ENCODE measurements at regions not wholly inside any gene's neighbourhood (a gene's known extent, or its start where the extent isn't known, plus 50 kb on each side); places are given as distances from the start of the nearest gene placed in this dataset.

GRCh38 chr1:238060061-238060460 lies 169.3 kb upstream of the ZP4 start:
- 63 to 78% methylated on average over 1 to 2 of the region's 2 CpGs for WGBS, 2 donors (ENCODE audit: low coverage in 1 of 2)
- ATAC-seq, result no peak
- Histone ChIP-seq H3K4me3 (no peak overlapping the region), H3K27me3 (no peaks in the 10 kb centered on the region), H3K9me3 (no peaks in the 10 kb centered on the region), H3K4me1 (no peaks in the 10 kb centered on the region), H3K27ac (no peak overlapping the region), H3K36me3 (no peaks in the 10 kb centered on the region)
- TF ChIP-seq CTCF (IDR thresholded peaks at IDR 0.05), result no peak
- no peak for TF ChIP-seq POLR2AphosphoS5 (IDR thresholded peaks at IDR 0.05)
- no peak for TF ChIP-seq EP300 (IDR thresholded peaks at IDR 0.05)

GRCh38 chr1:238052496-238053266 lies 162.0 kb upstream of the ZP4 start:
- H3K27ac ChIP-seq, result no peak overlapping the region
- no peak overlapping the region for H3K4me3 ChIP-seq
- WGBS, 2 donors (ENCODE audit: low coverage in 1 of 2), result 63 to 88% methylated on average over 4 of the region's 4 CpGs
- no peaks in the 10 kb centered on the region for H3K27me3 ChIP-seq
- no peaks in the 10 kb centered on the region for H3K9me3 ChIP-seq
- H3K4me1 ChIP-seq, result no peaks in the 10 kb centered on the region
- no peak for ATAC-seq
- H3K36me3 ChIP-seq, result no peaks in the 10 kb centered on the region
- TF ChIP-seq EP300 (IDR thresholded peaks at IDR 0.05) (no peak), CTCF (IDR thresholded peaks at IDR 0.05) (no peak), POLR2A (IDR thresholded peaks at IDR 0.05) (no peak), POLR2AphosphoS5 (IDR thresholded peaks at IDR 0.05) (no peak)

- TF ChIP-seq POLR2A (IDR thresholded peaks at IDR 0.05) (no peak), CTCF (IDR thresholded peaks at IDR 0.05) (no peak), EP300 (IDR thresholded peaks at IDR 0.05) (no peak), POLR2AphosphoS5 (IDR thresholded peaks at IDR 0.05) (no peak)
- 86% methylated on average over 1 of the region's 1 CpG; no CpG with 5 or more reads in 1 of the 2 donors for WGBS, 2 donors (ENCODE audit: low coverage in 1 of 2)
- Histone ChIP-seq H3K4me1 (no peaks in the 10 kb centered on the region), H3K4me3 (no peak overlapping the region), H3K9me3 (peaks cover 0 to 17% (median 0%) of the 10 kb centered on the region in 3 donors), H3K27me3 (no peaks in the 10 kb centered on the region), H3K36me3 (no peaks in the 10 kb centered on the region), H3K27ac (no peak overlapping the region)
- no peak for ATAC-seq
These were observed 138.4 kb upstream of the ZP4 start for GRCh38 chr1:238029126-238029525.

GRCh38 chr1:238027366-238027765 lies 136.6 kb upstream of the ZP4 start:
- 24 to 67% methylated on average over 2 of the region's 2 CpGs for WGBS, 2 donors (ENCODE audit: low coverage in 1 of 2)
- peaks cover 0 to 16% (median 0%) of the 10 kb centered on the region in 3 donors for H3K9me3 ChIP-seq
- no peak for TF ChIP-seq EP300 (IDR thresholded peaks at IDR 0.05)
- TF ChIP-seq CTCF (IDR thresholded peaks at IDR 0.05), result no peak
- TF ChIP-seq POLR2A (IDR thresholded peaks at IDR 0.05), result no peak
- no peak for TF ChIP-seq POLR2AphosphoS5 (IDR thresholded peaks at IDR 0.05)
- no peaks in the 10 kb centered on the region for H3K4me1 ChIP-seq
- no peaks in the 10 kb centered on the region for H3K36me3 ChIP-seq
- no peaks in the 10 kb centered on the region for H3K27me3 ChIP-seq
- no peak overlapping the region for H3K4me3 ChIP-seq
- ATAC-seq, result no peak
- H3K27ac ChIP-seq, result no peak overlapping the region

GRCh38 chr1:238023137-238023536 lies 132.4 kb upstream of the ZP4 start:
- 90 to 93% methylated on average over 1 of the region's 1 CpG for WGBS, 2 donors (ENCODE audit: low coverage in 1 of 2)
- ATAC-seq, result no peak
- H3K9me3 ChIP-seq, result no peaks in the 10 kb centered on the region
- H3K4me3 ChIP-seq, result no peak overlapping the region
- no peaks in the 10 kb centered on the region for H3K36me3 ChIP-seq
- no peaks in the 10 kb centered on the region for H3K4me1 ChIP-seq
- H3K27ac ChIP-seq, result no peak overlapping the region
- H3K27me3 ChIP-seq, result no peaks in the 10 kb centered on the region
- no peak for TF ChIP-seq CTCF (IDR thresholded peaks at IDR 0.05)
- no peak for TF ChIP-seq POLR2AphosphoS5 (IDR thresholded peaks at IDR 0.05)
